Endothelial cell of umbilical vein (primary cell): ENCODE measurements at regions not wholly inside any gene's neighbourhood (a gene's known extent, or its start where the extent isn't known, plus 50 kb on each side); places are given as distances from the start of the nearest gene placed in this dataset.

Experiments used
- BruUV-seq: library from RNA; stranded (reverse); fragments of 400-500 nt; replicated peaks from 2 replicates; lab custom pipeline; 2021; lab: Mats Ljungman, UMichigan
- CTCF ChIA-PET: fragments of 300-600, 350-600 bp; sonication (Branson Sonifier 250); formaldehyde crosslinking; loops from one replicate; lab custom pipeline; 2021; ENCODE audit warnings: antibody characterized with exemption, inconsistent platforms; lab: Charles Lee
- POLR2A ChIA-PET: fragments of 300-600, 350-600 bp; sonication (Branson Sonifier 250); formaldehyde crosslinking; loops from one replicate; lab custom pipeline; 2021; ENCODE audit warnings: antibody characterized with exemption, inconsistent platforms; lab: Charles Lee
- DNase-seq: peaks from one replicate; pipeline ENCODE4 v3.0.0-alpha.2; 2011; ENCODE audit warnings: low read depth, low spot score
- FAIRE-seq: peaks from 2 replicates; lab custom pipeline; 2011; peaks lifted over from hg19 to GRCh38; lab: Jason Lieb, UNC
- H2AFZ ChIP-seq: 2 replicates; pipeline ENCODE4 v1.6.0; 2012; ENCODE audit warnings: low read depth, low read length, control low read depth, inconsistent platforms
- H3K27ac ChIP-seq: 2 replicates; pipeline ENCODE4 v1.5.1; 2011; ENCODE audit warnings: low read depth, mild to moderate bottlenecking, control low read depth, low read length, moderate library complexity; ENCODE audit not compliant: insufficient read depth
- H3K27me3 ChIP-seq, 2 experiments: 2 replicates each; pipeline versions ENCODE4 v1.6.0 to v1.6.1; 2011; ENCODE audit warnings: low read length in 2 of 2, mixed read lengths in 1 of 2; ENCODE audit not compliant: control insufficient read depth in 2 of 2, insufficient read depth in 2 of 2
- H3K36me3 ChIP-seq, 2 experiments: 2 replicates in 1 of 2; 3 replicates in 1 of 2; pipeline ENCODE4 v1.5.1; 2011; ENCODE audit warnings: low read length in 2 of 2, mild to moderate bottlenecking in 1 of 2, moderate library complexity in 1 of 2; ENCODE audit not compliant: control insufficient read depth in 2 of 2, insufficient read depth in 2 of 2; ENCODE audit errors: extremely low read depth in 1 of 2
- H3K4me1 ChIP-seq: 3 replicates; pipeline ENCODE4 v1.5.1; 2011; ENCODE audit warnings: mild to moderate bottlenecking, low read length; ENCODE audit not compliant: control insufficient read depth, insufficient read depth; ENCODE audit errors: extremely low read depth
- H3K4me2 ChIP-seq: 2 replicates; pipeline ENCODE4 v1.6.1; 2011; ENCODE audit warnings: low read length, control low read depth, mixed read lengths; ENCODE audit not compliant: insufficient read depth
- H3K4me3 ChIP-seq, 3 experiments: fragments of 200-600 bp in 1 of 3; sonication (generic), shearing (Covaris generic) in 1 of 3; replicated peaks in 1 of 3; 2 replicates each; pipeline ENCODE4 v1.5.1; 2011 to 2016; ENCODE audit warnings: control low read depth in 3 of 3, low read length in 3 of 3, mild to moderate bottlenecking in 2 of 3, inconsistent platforms in 1 of 3, low read depth in 1 of 3, moderate library complexity in 1 of 3; ENCODE audit not compliant: insufficient read depth in 1 of 3
- H3K79me2 ChIP-seq: 2 replicates; pipeline ENCODE4 v1.6.0; 2012; ENCODE audit warnings: low read length, inconsistent platforms; ENCODE audit not compliant: control insufficient read depth, insufficient read depth
- H3K9ac ChIP-seq: replicated peaks from 2 replicates; pipeline ENCODE3; 2011; ENCODE audit warnings: low read length, control low read depth; ENCODE audit not compliant: insufficient read depth; ENCODE audit errors: extremely low read depth
- H3K9me1 ChIP-seq: replicated peaks from 3 replicates; pipeline ENCODE4 v1.6.0; 2011; ENCODE audit warnings: mild to moderate bottlenecking, low read length; ENCODE audit not compliant: control insufficient read depth, insufficient read depth; ENCODE audit errors: extremely low read depth
- H3K9me3 ChIP-seq: replicated peaks from 2 replicates; pipeline ENCODE4 v1.5.1; 2012; ENCODE audit warnings: low read length, inconsistent platforms; ENCODE audit not compliant: control insufficient read depth, insufficient read depth
- H4K20me1 ChIP-seq: replicated peaks from 2 replicates; pipeline ENCODE3; 2011; ENCODE audit warnings: mild to moderate bottlenecking, low read length; ENCODE audit not compliant: control insufficient read depth, insufficient read depth; ENCODE audit errors: extremely low read depth
- EZH2 ChIP-seq: IDR thresholded peaks from 2 replicates; pipeline ENCODE4 v1.6.1; 2012; ENCODE audit warnings: borderline replicate concordance, low read depth, mild to moderate bottlenecking, moderate library complexity, low read length, inconsistent platforms; ENCODE audit not compliant: severe bottlenecking
- FOS ChIP-seq: IDR thresholded peaks from 2 replicates; pipeline ENCODE4 v1.6.1; 2011; ENCODE audit warnings: mild to moderate bottlenecking, low read length, moderate library complexity, borderline replicate concordance; ENCODE audit not compliant: insufficient read depth
- GATA2 ChIP-seq: IDR thresholded peaks from 2 replicates; pipeline ENCODE4 v1.7.0; 2011; ENCODE audit warnings: low read depth, mild to moderate bottlenecking, moderate library complexity, mixed read lengths, low read length; ENCODE audit not compliant: insufficient read length, insufficient read depth
- JUN ChIP-seq: IDR thresholded peaks from 2 replicates; pipeline ENCODE4 v1.6.1; 2011; ENCODE audit warnings: borderline replicate concordance, low read depth; ENCODE audit not compliant: insufficient read length, insufficient read depth
- MYC ChIP-seq: IDR thresholded peaks from one replicate; pipeline ENCODE4 v1.6.1; 2011; ENCODE audit warnings: mild to moderate bottlenecking, low read depth, low read length
- POLR2A ChIP-seq: IDR thresholded peaks from 2 replicates; pipeline ENCODE4 v1.6.1; 2012; ENCODE audit warnings: low read depth, mild to moderate bottlenecking, control low read depth, low read length
- POLR2AphosphoS5 ChIP-seq: IDR thresholded peaks from 2 replicates; pipeline ENCODE4 v1.6.1; 2012; ENCODE audit warnings: low read depth, mild to moderate bottlenecking, control low read depth, low read length, moderate library complexity; ENCODE audit not compliant: insufficient read depth
- dilution Hi-C: fragments of 300-500 bp; cut with MboI; formaldehyde crosslinking; loops from one replicate; pipeline ENCODE4 v1.15.0; 2019; ENCODE audit warnings: low sequenced_read_pairs; ENCODE audit not compliant: extremely low pct_ligation_motif_present
- intact Hi-C: fragments of 100-400 bp; cut with micrococcal nuclease; formaldehyde crosslinking; loops from one replicate; pipeline ENCODE4 v1.10.0; 2022
- TF ChIP-seq, protein P1 (sequence below), 2 donors: IDR thresholded peaks; 1 replicate in 1 of 2; 2 replicates in 1 of 2; pipeline ENCODE4 v1.5.1; 2011; ENCODE audit warnings: low read length in 2 of 2, mild to moderate bottlenecking in 2 of 2, moderate library complexity in 2 of 2, control low read depth in 1 of 2, inconsistent platforms in 1 of 2, low read depth in 1 of 2; ENCODE audit not compliant: insufficient read depth in 1 of 2; ENCODE audit errors: extremely low read depth in 1 of 2
- TF ChIP-seq, protein P2 (sequence below): IDR thresholded peaks from 2 replicates; pipeline ENCODE4 v1.6.1; 2011; ENCODE audit not compliant: insufficient read depth, insufficient read length

DNA sequence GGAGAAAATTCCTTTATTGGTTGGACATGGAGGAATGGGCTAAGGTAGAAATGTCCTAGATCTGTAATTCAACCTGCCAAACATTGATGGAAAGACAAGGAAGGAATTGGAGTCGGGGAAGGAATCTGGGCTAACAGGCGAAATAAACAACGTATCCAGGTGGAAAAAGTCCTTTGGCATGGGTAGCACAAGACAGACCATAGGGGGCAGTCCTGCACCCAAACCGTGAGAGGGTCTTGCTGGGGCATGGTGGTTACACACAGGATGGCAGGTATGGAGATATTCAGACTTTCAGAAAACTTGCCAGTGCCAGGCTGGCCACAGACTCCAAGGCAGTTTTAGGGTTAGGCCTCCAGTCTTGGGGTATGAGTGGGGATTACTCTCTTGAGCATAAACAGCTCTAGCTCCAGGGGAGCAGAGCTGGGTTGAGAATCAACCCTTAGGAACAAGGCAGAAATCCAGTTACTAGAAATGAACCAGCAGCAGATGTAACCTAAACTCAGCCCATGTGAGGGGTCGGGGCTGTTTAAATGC lies 188.6 kb upstream of the GDF10 start:
- CTCF ChIA-PET: no interaction called here
- no peak for FAIRE-seq
- intact Hi-C loops: no loop called here

DNA sequence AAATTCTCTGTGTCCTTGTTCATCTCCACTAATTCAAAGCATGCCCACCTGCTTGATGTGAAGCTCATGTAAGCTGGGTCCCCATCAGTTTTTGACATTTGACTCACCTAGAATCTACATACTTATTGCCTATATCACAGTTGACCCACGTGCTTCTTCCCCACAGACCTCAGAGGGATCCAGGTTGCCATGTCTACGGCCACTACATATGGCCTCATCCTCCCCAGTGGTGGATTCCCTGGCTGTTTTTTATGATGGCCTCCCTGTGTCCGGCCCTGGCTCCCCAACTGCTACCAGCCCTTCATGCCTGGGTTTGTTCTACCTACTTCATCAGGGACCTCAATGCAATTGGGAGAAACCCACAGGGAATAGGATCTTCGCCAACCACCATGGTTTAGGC lies 187.4 kb upstream of the GDF10 start:
- intact Hi-C loops: no loop called here
- Histone ChIP-seq H3K4me2 (no peak overlapping the region), H3K9me1 (no peaks in the 10 kb centered on the region)

More for the DNA sequence above, 188.6 kb upstream of the GDF10 start:
- POLR2A ChIA-PET: no interaction called here
- dilution Hi-C loops: no loop called here
- Histone ChIP-seq H3K9me3 (no peaks in the 10 kb centered on the region), H3K4me2 (no peak overlapping the region), H2AFZ (no peak overlapping the region), H3K4me3 (no peak overlapping the region), H3K36me3 (no peaks in the 10 kb centered on the region), H3K27me3 (no peaks in the 10 kb centered on the region), H3K9ac (no peak overlapping the region), H3K79me2 (no peaks in the 10 kb centered on the region), H3K9me1 (no peaks in the 10 kb centered on the region), H4K20me1 (no peaks in the 10 kb centered on the region), H3K27ac (no peak overlapping the region), H3K4me1 (no peaks in the 10 kb centered on the region)
- TF ChIP-seq, protein P1, sequence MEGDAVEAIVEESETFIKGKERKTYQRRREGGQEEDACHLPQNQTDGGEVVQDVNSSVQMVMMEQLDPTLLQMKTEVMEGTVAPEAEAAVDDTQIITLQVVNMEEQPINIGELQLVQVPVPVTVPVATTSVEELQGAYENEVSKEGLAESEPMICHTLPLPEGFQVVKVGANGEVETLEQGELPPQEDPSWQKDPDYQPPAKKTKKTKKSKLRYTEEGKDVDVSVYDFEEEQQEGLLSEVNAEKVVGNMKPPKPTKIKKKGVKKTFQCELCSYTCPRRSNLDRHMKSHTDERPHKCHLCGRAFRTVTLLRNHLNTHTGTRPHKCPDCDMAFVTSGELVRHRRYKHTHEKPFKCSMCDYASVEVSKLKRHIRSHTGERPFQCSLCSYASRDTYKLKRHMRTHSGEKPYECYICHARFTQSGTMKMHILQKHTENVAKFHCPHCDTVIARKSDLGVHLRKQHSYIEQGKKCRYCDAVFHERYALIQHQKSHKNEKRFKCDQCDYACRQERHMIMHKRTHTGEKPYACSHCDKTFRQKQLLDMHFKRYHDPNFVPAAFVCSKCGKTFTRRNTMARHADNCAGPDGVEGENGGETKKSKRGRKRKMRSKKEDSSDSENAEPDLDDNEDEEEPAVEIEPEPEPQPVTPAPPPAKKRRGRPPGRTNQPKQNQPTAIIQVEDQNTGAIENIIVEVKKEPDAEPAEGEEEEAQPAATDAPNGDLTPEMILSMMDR (IDR thresholded peaks at IDR 0.05; ENCODE audit: extremely low read depth in 1 of 2, insufficient read depth in 1 of 2, low read depth in 1 of 2, low read length in 2 of 2): no peak
- TF ChIP-seq MYC (no peak), GATA2 (no peak), FOS (no peak), POLR2A (no peak), EZH2 (no peak), POLR2AphosphoS5 (no peak)
- no peak for DNase-seq
- BruUV-seq: no TSS peak

More for the DNA sequence above, 187.4 kb upstream of the GDF10 start:
- ChIA-PET POLR2A (no interaction called here), CTCF (no interaction called here)
- TF ChIP-seq, protein P1 (IDR thresholded peaks at IDR 0.05; ENCODE audit: extremely low read depth in 1 of 2, insufficient read depth in 1 of 2, low read depth in 1 of 2, low read length in 2 of 2): no peak
- TF ChIP-seq EZH2: no peak
- TF ChIP-seq MYC: no peak
- TF ChIP-seq, protein P2, sequence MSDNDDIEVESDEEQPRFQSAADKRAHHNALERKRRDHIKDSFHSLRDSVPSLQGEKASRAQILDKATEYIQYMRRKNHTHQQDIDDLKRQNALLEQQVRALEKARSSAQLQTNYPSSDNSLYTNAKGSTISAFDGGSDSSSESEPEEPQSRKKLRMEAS: no peak
- no peak for TF ChIP-seq FOS
- no peak for TF ChIP-seq GATA2
- TF ChIP-seq JUN: no peak
- TF ChIP-seq POLR2A: no peak
- no peak for TF ChIP-seq POLR2AphosphoS5
- Histone ChIP-seq H3K4me3 (no peak overlapping the region), H2AFZ (no peak overlapping the region), H3K27me3 (no peaks in the 10 kb centered on the region), H3K9ac (no peak overlapping the region), H3K36me3 (no peaks in the 10 kb centered on the region), H3K4me1 (no peaks in the 10 kb centered on the region), H3K27ac (no peak overlapping the region), H3K9me3 (no peaks in the 10 kb centered on the region), H4K20me1 (no peaks in the 10 kb centered on the region), H3K79me2 (no peaks in the 10 kb centered on the region)
- DNase-seq: no peak
- FAIRE-seq: no peak
- dilution Hi-C loops: no loop called here
- BruUV-seq: no TSS peak
